Ishikawa (cell line): ENCODE measurements at regions not wholly inside any gene's neighbourhood (a gene's known extent, or its start where the extent isn't known, plus 50 kb on each side); places are given as distances from the start of the nearest gene placed in this dataset.

Experiments
- CEBPB ChIP-seq: IDR thresholded peaks from 2 replicates; pipeline ENCODE4 v1.6.1; 2012
- CREB1 ChIP-seq: IDR thresholded peaks from 2 replicates; pipeline ENCODE4 v1.6.1; 2012; ENCODE audit warnings: low read depth
- EGR1 ChIP-seq: IDR thresholded peaks from 2 replicates; pipeline ENCODE4 v1.6.1; 2012
- EP300 ChIP-seq: IDR thresholded peaks from 2 replicates; pipeline ENCODE4 v1.6.1; 2012; ENCODE audit warnings: borderline replicate concordance
- FOXM1 ChIP-seq: IDR thresholded peaks from 2 replicates; pipeline ENCODE4 v1.6.1; 2012; ENCODE audit warnings: low read depth, borderline replicate concordance
- NFIC ChIP-seq: IDR thresholded peaks from 2 replicates; pipeline ENCODE4 v1.6.1; 2012
- RAD21 ChIP-seq: IDR thresholded peaks from 2 replicates; pipeline ENCODE4 v1.6.1; 2012; ENCODE audit warnings: low read depth
- TAF1 ChIP-seq: IDR thresholded peaks from 2 replicates; pipeline ENCODE4 v1.6.1; 2012; ENCODE audit warnings: low read depth, mild to moderate bottlenecking
- TCF12 ChIP-seq: IDR thresholded peaks from 2 replicates; pipeline ENCODE4 v1.6.1; 2012; ENCODE audit warnings: low read depth
- TEAD4 ChIP-seq: IDR thresholded peaks from 2 replicates; pipeline ENCODE4 v1.6.1; 2012
- YY1 ChIP-seq: IDR thresholded peaks from 2 replicates; pipeline ENCODE4 v1.6.1; 2012; ENCODE audit warnings: low read depth
- ZBTB7A ChIP-seq: IDR thresholded peaks from 2 replicates; pipeline ENCODE4 v1.6.1; 2012; ENCODE audit warnings: low read depth
- TF ChIP-seq, protein P1 (sequence below): IDR thresholded peaks from 2 replicates; pipeline ENCODE4 v1.6.1; 2012
- TF ChIP-seq, protein P2 (sequence below): IDR thresholded peaks from 2 replicates; pipeline ENCODE4 v1.6.1; 2012; ENCODE audit warnings: low read depth, mild to moderate bottlenecking
- TF ChIP-seq, protein P3 (sequence below): IDR thresholded peaks from 2 replicates; pipeline ENCODE4 v1.6.1; 2012

DNA sequence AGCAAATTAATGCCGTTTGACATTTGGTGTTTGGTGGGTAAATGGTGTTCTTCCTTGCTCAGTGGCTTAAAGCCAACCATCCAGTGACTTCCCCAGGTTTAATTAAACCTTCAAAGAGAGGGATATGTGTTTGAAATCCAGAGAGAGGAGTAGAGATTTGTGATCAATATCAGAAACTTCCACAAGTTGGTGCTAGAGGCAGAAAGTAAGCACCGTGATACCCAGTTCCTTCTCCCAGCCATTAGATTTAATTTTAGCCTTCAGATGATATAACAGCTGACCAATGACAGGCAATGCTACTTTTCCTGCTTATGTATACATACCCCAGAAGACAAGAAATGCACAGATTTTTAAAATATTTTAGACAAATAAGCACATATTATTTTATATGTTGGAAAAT lies 398.5 kb downstream of the CDH2 start:
- no peak for TF ChIP-seq YY1
- no peak for TF ChIP-seq CEBPB
- TF ChIP-seq RAD21, result peak; percentile 53

DNA sequence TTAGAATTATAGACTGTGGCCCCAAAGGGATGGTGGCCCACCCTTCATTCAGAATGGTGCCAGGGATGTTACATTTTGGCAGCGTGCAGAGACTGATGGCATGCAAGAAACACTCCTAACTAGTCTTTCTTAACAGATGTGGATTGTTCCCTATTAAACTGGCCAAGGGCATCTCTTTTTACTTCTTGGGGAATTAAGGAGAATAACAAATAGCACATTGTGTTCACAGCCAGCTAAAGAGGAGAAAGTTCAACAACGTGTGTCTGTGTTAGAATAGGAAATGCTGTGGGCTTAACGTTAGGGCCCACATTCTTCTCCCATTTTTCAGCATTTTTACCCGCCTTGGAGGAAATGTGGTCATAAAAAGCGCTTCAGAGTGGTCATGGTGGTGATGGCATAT lies 404.8 kb downstream of the CDH2 start:
- TF ChIP-seq EGR1 (no peak), TCF12 (no peak), EP300 (no peak), YY1 (no peak), TEAD4 (no peak), NFIC (no peak), RAD21 (no peak), CEBPB (no peak), TAF1 (no peak), FOXM1 (no peak), CREB1 (no peak), ZBTB7A (no peak)
- TF ChIP-seq, protein P1, sequence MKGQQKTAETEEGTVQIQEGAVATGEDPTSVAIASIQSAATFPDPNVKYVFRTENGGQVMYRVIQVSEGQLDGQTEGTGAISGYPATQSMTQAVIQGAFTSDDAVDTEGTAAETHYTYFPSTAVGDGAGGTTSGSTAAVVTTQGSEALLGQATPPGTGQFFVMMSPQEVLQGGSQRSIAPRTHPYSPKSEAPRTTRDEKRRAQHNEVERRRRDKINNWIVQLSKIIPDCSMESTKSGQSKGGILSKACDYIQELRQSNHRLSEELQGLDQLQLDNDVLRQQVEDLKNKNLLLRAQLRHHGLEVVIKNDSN, result no peak
- TF ChIP-seq, protein P2, sequence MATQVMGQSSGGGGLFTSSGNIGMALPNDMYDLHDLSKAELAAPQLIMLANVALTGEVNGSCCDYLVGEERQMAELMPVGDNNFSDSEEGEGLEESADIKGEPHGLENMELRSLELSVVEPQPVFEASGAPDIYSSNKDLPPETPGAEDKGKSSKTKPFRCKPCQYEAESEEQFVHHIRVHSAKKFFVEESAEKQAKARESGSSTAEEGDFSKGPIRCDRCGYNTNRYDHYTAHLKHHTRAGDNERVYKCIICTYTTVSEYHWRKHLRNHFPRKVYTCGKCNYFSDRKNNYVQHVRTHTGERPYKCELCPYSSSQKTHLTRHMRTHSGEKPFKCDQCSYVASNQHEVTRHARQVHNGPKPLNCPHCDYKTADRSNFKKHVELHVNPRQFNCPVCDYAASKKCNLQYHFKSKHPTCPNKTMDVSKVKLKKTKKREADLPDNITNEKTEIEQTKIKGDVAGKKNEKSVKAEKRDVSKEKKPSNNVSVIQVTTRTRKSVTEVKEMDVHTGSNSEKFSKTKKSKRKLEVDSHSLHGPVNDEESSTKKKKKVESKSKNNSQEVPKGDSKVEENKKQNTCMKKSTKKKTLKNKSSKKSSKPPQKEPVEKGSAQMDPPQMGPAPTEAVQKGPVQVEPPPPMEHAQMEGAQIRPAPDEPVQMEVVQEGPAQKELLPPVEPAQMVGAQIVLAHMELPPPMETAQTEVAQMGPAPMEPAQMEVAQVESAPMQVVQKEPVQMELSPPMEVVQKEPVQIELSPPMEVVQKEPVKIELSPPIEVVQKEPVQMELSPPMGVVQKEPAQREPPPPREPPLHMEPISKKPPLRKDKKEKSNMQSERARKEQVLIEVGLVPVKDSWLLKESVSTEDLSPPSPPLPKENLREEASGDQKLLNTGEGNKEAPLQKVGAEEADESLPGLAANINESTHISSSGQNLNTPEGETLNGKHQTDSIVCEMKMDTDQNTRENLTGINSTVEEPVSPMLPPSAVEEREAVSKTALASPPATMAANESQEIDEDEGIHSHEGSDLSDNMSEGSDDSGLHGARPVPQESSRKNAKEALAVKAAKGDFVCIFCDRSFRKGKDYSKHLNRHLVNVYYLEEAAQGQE, result no peak
- TF ChIP-seq, protein P3, sequence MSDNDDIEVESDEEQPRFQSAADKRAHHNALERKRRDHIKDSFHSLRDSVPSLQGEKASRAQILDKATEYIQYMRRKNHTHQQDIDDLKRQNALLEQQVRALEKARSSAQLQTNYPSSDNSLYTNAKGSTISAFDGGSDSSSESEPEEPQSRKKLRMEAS, result no peak

DNA sequence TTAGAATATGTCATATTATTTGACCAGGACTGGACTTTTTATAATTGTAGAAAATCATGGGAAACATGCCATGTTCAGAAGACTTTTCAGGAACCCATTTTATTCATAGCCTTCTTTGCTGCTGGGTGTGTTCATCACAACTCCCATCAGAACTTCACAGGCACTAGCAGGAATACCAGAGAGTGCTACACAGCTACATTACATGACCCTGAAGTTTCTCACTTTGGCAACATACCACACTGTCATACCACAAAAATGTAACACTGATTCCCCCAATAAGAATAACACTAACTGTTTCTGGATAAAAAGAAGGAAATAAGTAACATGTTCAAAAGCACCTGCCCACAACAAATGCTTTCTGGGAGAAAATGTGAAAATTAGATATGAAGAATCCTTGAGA lies 405.4 kb downstream of the CDH2 start:
- TF ChIP-seq TAF1 (no peak), EGR1 (no peak), FOXM1 (no peak), YY1 (no peak), RAD21 (no peak), EP300 (no peak), TCF12 (no peak), ZBTB7A (no peak), TEAD4 (no peak), NFIC (no peak), CREB1 (no peak)
- TF ChIP-seq, protein P3, result no peak
- TF ChIP-seq, protein P1, result no peak
- TF ChIP-seq, protein P2, result no peak

DNA sequence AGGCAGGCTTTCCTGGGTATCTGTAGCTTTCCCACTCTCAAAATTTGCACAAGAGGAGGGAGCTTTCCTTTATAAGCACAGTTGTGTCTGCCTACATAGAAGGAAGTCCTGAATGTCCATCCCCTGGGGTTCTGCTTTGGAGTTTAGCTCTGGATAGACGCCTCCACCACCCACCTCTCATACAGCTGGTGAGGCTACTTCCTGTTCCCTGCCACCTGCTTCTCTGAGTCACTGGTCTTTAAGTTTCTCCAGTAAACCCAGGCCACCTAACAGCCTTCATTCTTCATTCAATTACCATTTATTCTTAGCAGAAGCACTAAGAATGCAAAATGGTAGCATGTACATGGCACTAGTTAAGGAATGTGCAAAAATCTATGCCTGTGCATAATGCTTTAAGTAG lies 407.8 kb downstream of the CDH2 start:
- TF ChIP-seq YY1, result no peak
- TF ChIP-seq RAD21, result no peak
- TF ChIP-seq, protein P1, result no peak
- no peak for TF ChIP-seq TCF12
- no peak for TF ChIP-seq TEAD4
- no peak for TF ChIP-seq NFIC
- TF ChIP-seq TAF1, result no peak
- TF ChIP-seq EGR1, result no peak
- no peak for TF ChIP-seq ZBTB7A
- TF ChIP-seq, protein P3, result no peak
- TF ChIP-seq CEBPB, result no peak
- no peak for TF ChIP-seq FOXM1
- TF ChIP-seq EP300, result no peak
- TF ChIP-seq, protein P2, result no peak
